ENCODE measurements at regions not wholly inside any gene's neighbourhood (a gene's known extent, or its start where the extent isn't known, plus 50 kb on each side); places are given as distances from the start of the nearest gene placed in this dataset.

- TF ChIP-seq CTCF (IDR thresholded peaks at IDR 0.05; ENCODE audit: low read depth, low read length): no peak
- no peak overlapping the region for H3K4me3 ChIP-seq (replicated peaks in 1 of 2; ENCODE audit: low read depth in 2 of 2, low read length in 2 of 2)
- no peak for DNase-seq (ENCODE audit: low read depth in 2 of 2)
Observed at GRCh38 chr2:23015651-23016200, 369.3 kb upstream of the KLHL29 start.

- H3K4me3 ChIP-seq (replicated peaks in 1 of 2; ENCODE audit: low read depth in 2 of 2, low read length in 2 of 2): no peak overlapping the region
- DNase-seq (ENCODE audit: low read depth in 2 of 2): no peak
- TF ChIP-seq CTCF (IDR thresholded peaks at IDR 0.05; ENCODE audit: low read depth, low read length): no peak
Observed at GRCh38 chr2:23019476-23019875, 365.5 kb upstream of the KLHL29 start.

- H3K4me3 ChIP-seq (replicated peaks in 1 of 2; ENCODE audit: low read depth in 2 of 2, low read length in 2 of 2): no peak overlapping the region
- TF ChIP-seq CTCF (IDR thresholded peaks at IDR 0.05; ENCODE audit: low read depth, low read length): no peak
- DNase-seq (ENCODE audit: low read depth in 2 of 2): no peak
Observed at GRCh38 chr2:23020659-23021058, 364.3 kb upstream of the KLHL29 start.

- no peak for TF ChIP-seq CTCF (IDR thresholded peaks at IDR 0.05; ENCODE audit: low read depth, low read length)
- no peak for DNase-seq (ENCODE audit: low read depth in 2 of 2)
- H3K4me3 ChIP-seq (replicated peaks in 1 of 2; ENCODE audit: low read depth in 2 of 2, low read length in 2 of 2): no peak overlapping the region
Observed at GRCh38 chr2:23021311-23022120, 363.5 kb upstream of the KLHL29 start.

GRCh38 chr2:23023722-23024121 lies 361.3 kb upstream of the KLHL29 start:
- no peak for TF ChIP-seq CTCF (IDR thresholded peaks at IDR 0.05; ENCODE audit: low read depth, low read length)
- no peak overlapping the region for H3K4me3 ChIP-seq (replicated peaks in 1 of 2; ENCODE audit: low read depth in 2 of 2, low read length in 2 of 2)
- no peak for DNase-seq (ENCODE audit: low read depth in 2 of 2)

- TF ChIP-seq CTCF (IDR thresholded peaks at IDR 0.05; ENCODE audit: low read depth, low read length): no peak
- no peak overlapping the region for H3K4me3 ChIP-seq (replicated peaks in 1 of 2; ENCODE audit: low read depth in 2 of 2, low read length in 2 of 2)
- no peak for DNase-seq (ENCODE audit: low read depth in 2 of 2)
Observed at GRCh38 chr2:23026671-23027070, 358.3 kb upstream of the KLHL29 start.

Measured in cardiac fibroblast (primary cell).